A673 (cell line): ENCODE measurements at regions not wholly inside any gene's neighbourhood (a gene's known extent, or its start where the extent isn't known, plus 50 kb on each side); places are given as distances from the start of the nearest gene placed in this dataset.

Experiments
- BruUV-seq: library from RNA; stranded (reverse); fragments of 400-500 nt; replicated peaks from 2 replicates; lab custom pipeline; 2021; lab: Mats Ljungman, UMichigan
- CTCF ChIA-PET: fragments of 300-600 bp; sonication (Branson Sonifier 250); formaldehyde crosslinking; loops from one replicate; lab custom pipeline; 2022; ENCODE audit warnings: antibody characterized with exemption; lab: Charles Lee
- POLR2A ChIA-PET: fragments of 300-600 bp; sonication (Branson Sonifier 250); formaldehyde crosslinking; loops from one replicate; lab custom pipeline; 2022; ENCODE audit warnings: antibody characterized with exemption; ENCODE audit not compliant: low non-redundant PET; lab: Charles Lee
- DNase-seq: peaks from one replicate; pipeline ENCODE4 v3.0.0-alpha.2; 2015; ENCODE audit warnings: low spot score
- H3K27ac ChIP-seq: fragments of 200-600 bp; sonication (generic); 2 replicates; pipeline ENCODE4 v1.5.1; 2016; ENCODE audit warnings: mixed run types, low read depth, mild to moderate bottlenecking, mixed read lengths, antibody characterized with exemption, low read length; ENCODE audit not compliant: poor library complexity, severe bottlenecking
- H3K27me3 ChIP-seq: fragments of 200-600 bp; sonication (generic); replicated peaks from 2 replicates; pipeline ENCODE4 v1.6.1; 2017; ENCODE audit warnings: mixed run types, low read depth, mild to moderate bottlenecking, mixed read lengths, antibody characterized with exemption, low read length; ENCODE audit not compliant: insufficient read depth, poor library complexity
- H3K36me3 ChIP-seq: fragments of 200-600 bp; sonication (generic); 2 replicates; pipeline ENCODE4 v1.6.1; 2016; ENCODE audit warnings: mixed run types, mild to moderate bottlenecking, mixed read lengths, antibody characterized with exemption, low read length; ENCODE audit not compliant: insufficient read depth, poor library complexity, severe bottlenecking
- H3K4me1 ChIP-seq: fragments of 200-600 bp; sonication (generic); 2 replicates; pipeline ENCODE4 v1.6.1; 2017; ENCODE audit warnings: mixed run types, mild to moderate bottlenecking, mixed read lengths, antibody characterized with exemption, low read length; ENCODE audit not compliant: insufficient read depth, poor library complexity, severe bottlenecking
- H3K4me3 ChIP-seq: fragments of 200-600 bp; sonication (generic); 2 replicates; pipeline ENCODE4 v1.5.1; 2016; ENCODE audit warnings: low read depth, mixed run types, mild to moderate bottlenecking, mixed read lengths, low read length; ENCODE audit not compliant: poor library complexity, severe bottlenecking
- H3K9me3 ChIP-seq: fragments of 200-600 bp; sonication (generic); 2 replicates; pipeline ENCODE4 v1.6.1; 2016; ENCODE audit warnings: mixed run types, low read depth, mild to moderate bottlenecking, mixed read lengths, antibody characterized with exemption, low read length; ENCODE audit not compliant: poor library complexity, severe bottlenecking
- EZH2 ChIP-seq: fragments of 200-600 bp; sonication (generic); IDR thresholded peaks from 2 replicates; pipeline ENCODE4 v1.6.1; 2017; ENCODE audit warnings: borderline replicate concordance, low read depth, mild to moderate bottlenecking, mixed read lengths, antibody characterized with exemption, low read length; ENCODE audit not compliant: poor library complexity, severe bottlenecking
- intact Hi-C: fragments of 100-400 bp; cut with micrococcal nuclease; formaldehyde crosslinking; loops from one replicate; pipeline ENCODE4 v1.10.0; 2022; ENCODE audit not compliant: unreplicated experiment
- TF ChIP-seq, protein P1 (sequence below): fragments of 300-800, 200-600 bp; sonication (generic); conservative IDR thresholded peaks from 2 replicates; pipeline ENCODE4 v1.5.1; 2017; ENCODE audit warnings: low read depth, mild to moderate bottlenecking, antibody characterized with exemption, low read length, moderate library complexity, mixed read lengths

GRCh38 chr2:236728916-236729670, 159.5 kb downstream of the ACKR3 start:
- Histone ChIP-seq H3K9me3 (no peaks in the 10 kb centered on the region), H3K27ac (no peak overlapping the region), H3K4me1 (no peaks in the 10 kb centered on the region), H3K27me3 (peaks cover 5% of the 10 kb centered on the region), H3K4me3 (no peak overlapping the region), H3K36me3 (no peaks in the 10 kb centered on the region)
- TF ChIP-seq, protein P1, sequence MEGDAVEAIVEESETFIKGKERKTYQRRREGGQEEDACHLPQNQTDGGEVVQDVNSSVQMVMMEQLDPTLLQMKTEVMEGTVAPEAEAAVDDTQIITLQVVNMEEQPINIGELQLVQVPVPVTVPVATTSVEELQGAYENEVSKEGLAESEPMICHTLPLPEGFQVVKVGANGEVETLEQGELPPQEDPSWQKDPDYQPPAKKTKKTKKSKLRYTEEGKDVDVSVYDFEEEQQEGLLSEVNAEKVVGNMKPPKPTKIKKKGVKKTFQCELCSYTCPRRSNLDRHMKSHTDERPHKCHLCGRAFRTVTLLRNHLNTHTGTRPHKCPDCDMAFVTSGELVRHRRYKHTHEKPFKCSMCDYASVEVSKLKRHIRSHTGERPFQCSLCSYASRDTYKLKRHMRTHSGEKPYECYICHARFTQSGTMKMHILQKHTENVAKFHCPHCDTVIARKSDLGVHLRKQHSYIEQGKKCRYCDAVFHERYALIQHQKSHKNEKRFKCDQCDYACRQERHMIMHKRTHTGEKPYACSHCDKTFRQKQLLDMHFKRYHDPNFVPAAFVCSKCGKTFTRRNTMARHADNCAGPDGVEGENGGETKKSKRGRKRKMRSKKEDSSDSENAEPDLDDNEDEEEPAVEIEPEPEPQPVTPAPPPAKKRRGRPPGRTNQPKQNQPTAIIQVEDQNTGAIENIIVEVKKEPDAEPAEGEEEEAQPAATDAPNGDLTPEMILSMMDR, result no peak
- TF ChIP-seq EZH2, result no peak
- ChIA-PET POLR2A (no interaction called here), CTCF (no interaction called here)
- no TSS peak for BruUV-seq
- intact Hi-C loops, result no loop called here
- DNase-seq, result no peak

GRCh38 chr2:236730393-236730792, 160.8 kb downstream of the ACKR3 start:
- no peaks in the 10 kb centered on the region for H3K9me3 ChIP-seq
- H3K4me3 ChIP-seq, result no peak overlapping the region
- no TSS peak for BruUV-seq
- POLR2A ChIA-PET, result no interaction called here
- peaks cover 5% of the 10 kb centered on the region for H3K27me3 ChIP-seq
- intact Hi-C loops, result no loop called here
- TF ChIP-seq, protein P1, result no peak
- TF ChIP-seq EZH2, result no peak
- H3K36me3 ChIP-seq, result no peaks in the 10 kb centered on the region
- no peak overlapping the region for H3K27ac ChIP-seq
- no peaks in the 10 kb centered on the region for H3K4me1 ChIP-seq
- CTCF ChIA-PET, result no interaction called here
- DNase-seq, result no peak

DNA sequence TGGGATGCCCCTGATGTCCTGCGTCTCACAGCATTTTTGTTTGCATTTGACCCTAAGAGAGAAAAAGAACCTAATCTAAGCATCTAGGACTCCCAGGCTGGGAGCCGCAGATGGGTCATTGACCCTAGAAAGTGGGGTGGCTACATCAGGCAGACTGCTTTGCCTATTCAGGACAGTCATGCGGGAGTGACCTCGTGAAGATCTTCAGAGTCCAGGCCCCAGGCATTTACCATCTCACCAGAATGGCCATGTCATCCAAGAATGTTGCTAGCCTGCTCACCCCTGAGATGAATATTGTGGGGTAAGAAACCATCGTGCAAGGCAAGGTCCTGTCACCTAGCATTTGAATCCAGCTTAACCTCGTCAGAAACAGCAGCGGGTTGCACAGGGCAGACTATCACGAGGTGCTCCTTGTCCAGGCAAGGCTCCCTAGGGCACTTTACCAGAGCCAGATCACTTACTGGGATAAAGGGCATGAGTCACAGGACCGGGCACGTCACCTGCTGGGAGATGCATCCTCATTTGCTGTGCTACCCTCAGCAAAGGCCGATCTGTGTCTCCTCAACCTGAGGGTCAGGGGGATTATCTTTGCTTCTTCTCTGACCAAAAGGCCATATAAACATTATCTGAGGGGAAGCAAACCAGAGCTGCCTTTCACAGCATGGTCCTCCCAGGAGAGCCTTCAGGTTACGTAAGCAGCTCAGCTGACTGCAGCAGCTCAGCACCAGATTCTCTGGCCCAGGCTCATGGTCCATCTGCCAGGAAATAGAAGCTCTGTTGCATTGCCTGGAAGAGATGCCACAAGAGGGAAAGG, 162.3 kb downstream of the ACKR3 start:
- no peaks in the 10 kb centered on the region for H3K9me3 ChIP-seq
- ChIA-PET CTCF (no interaction called here), POLR2A (no interaction called here)
- no TSS peak for BruUV-seq
- H3K27ac ChIP-seq, result no peak overlapping the region
- no peak for TF ChIP-seq EZH2
- TF ChIP-seq, protein P1, result no peak
- no peak for DNase-seq
- H3K36me3 ChIP-seq, result no peaks in the 10 kb centered on the region
- H3K4me1 ChIP-seq, result no peaks in the 10 kb centered on the region
- no peak overlapping the region for H3K4me3 ChIP-seq
- peaks cover 2% of the 10 kb centered on the region for H3K27me3 ChIP-seq
- intact Hi-C loops, result no loop called here
